Epithelial cell of proximal tubule (primary cell): ENCODE measurements at regions not wholly inside any gene's neighbourhood (a gene's known extent, or its start where the extent isn't known, plus 50 kb on each side); places are given as distances from the start of the nearest gene placed in this dataset.

ENCODE experiments used
- DNase-seq: peaks from one replicate; pipeline ENCODE4 v3.0.0-alpha.2; 2011; ENCODE audit warnings: low read depth
- H3K4me3 ChIP-seq: 2 replicates; pipeline ENCODE4 v1.5.1; 2011; ENCODE audit warnings: low read depth, mild to moderate bottlenecking, low read length
- CTCF ChIP-seq: conservative IDR thresholded peaks from 2 replicates; pipeline ENCODE4 v1.5.1; 2012; ENCODE audit warnings: low read depth, mild to moderate bottlenecking, low read length

- no peak for DNase-seq
- H3K4me3 ChIP-seq: no peak overlapping the region
- no peak for TF ChIP-seq CTCF
Measured at GRCh38 chr11:127224276-127224675, 223.7 kb upstream of the KIRREL3 start.

- no peak overlapping the region for H3K4me3 ChIP-seq
- TF ChIP-seq CTCF: no peak
- DNase-seq: no peak
Measured at GRCh38 chr11:127223633-127224032, 223.1 kb upstream of the KIRREL3 start.

- no peak for DNase-seq
- no peak overlapping the region for H3K4me3 ChIP-seq
- TF ChIP-seq CTCF: no peak
Measured at GRCh38 chr11:127223026-127223425, 222.5 kb upstream of the KIRREL3 start.

GRCh38 chr11:127219704-127220103, 219.1 kb upstream of the KIRREL3 start:
- no peak for DNase-seq
- no peak overlapping the region for H3K4me3 ChIP-seq
- TF ChIP-seq CTCF: no peak

GRCh38 chr11:127218275-127218608, 217.7 kb upstream of the KIRREL3 start:
- no peak for TF ChIP-seq CTCF
- no peak overlapping the region for H3K4me3 ChIP-seq
- DNase-seq: no peak

GRCh38 chr11:127217452-127218274, 217.1 kb upstream of the KIRREL3 start:
- no peak for DNase-seq
- TF ChIP-seq CTCF: no peak
- no peak overlapping the region for H3K4me3 ChIP-seq

GRCh38 chr11:127205688-127206217, 205.2 kb upstream of the KIRREL3 start:
- no peak overlapping the region for H3K4me3 ChIP-seq
- DNase-seq: no peak
- no peak for TF ChIP-seq CTCF
